Adrenal gland (tissue), 9 donors: ENCODE measurements at regions not wholly inside any gene's neighbourhood (a gene's known extent, or its start where the extent isn't known, plus 50 kb on each side); places are given as distances from the start of the nearest gene placed in this dataset.

Source experiments
- DNase-seq, 7 donors: peaks; one replicate each; pipeline ENCODE4 v3.0.0-alpha.2; 2019 to 2020
- H3K27ac ChIP-seq, 5 donors: fragments of 200-600 bp; sonication (generic) in 4 of 5; 1 replicate in 3 of 5; 2 replicates in 2 of 5; pipeline versions ENCODE4 v1.5.1 to v1.8.0; 2016 to 2020; ENCODE audit warnings: mild to moderate bottlenecking in 1 of 5
- H3K27me3 ChIP-seq: fragments of 200-600 bp; 2 replicates; pipeline ENCODE4 v1.8.0; 2021
- H3K36me3 ChIP-seq, 2 donors: fragments of 200-600 bp; replicated peaks in 1 of 2; 1 replicate in 1 of 2; 2 replicates in 1 of 2; pipeline versions ENCODE4 v1.5.1 to v1.8.0; 2018 to 2022
- H3K4me1 ChIP-seq, 2 donors: fragments of 200-600 bp; replicated peaks in 1 of 2; 1 replicate in 1 of 2; 2 replicates in 1 of 2; pipeline versions ENCODE4 v1.5.1 to v1.8.0; 2018 to 2021
- H3K4me3 ChIP-seq, 4 donors: fragments of 200-600 bp; sonication (generic) in 3 of 4; one replicate each; pipeline ENCODE4 v1.5.1; 2016 to 2018
- H3K9me3 ChIP-seq, 3 donors: fragments of 200-600 bp; sonication (generic) in 1 of 3; replicated peaks in 1 of 3; 1 replicate in 2 of 3; 2 replicates in 1 of 3; pipeline versions ENCODE4 v1.5.1 to v1.8.0; 2016 to 2021
- CTCF ChIP-seq, 6 experiments: fragments of 450-650 bp in 4 of 6; fragments of 200-600 bp in 2 of 6; sonication (generic) in 1 of 6; IDR thresholded peaks; 1 replicate in 5 of 6; 2 replicates in 1 of 6; pipeline versions ENCODE4 v1.5.1 to v1.8.0; 2016 to 2021; ENCODE audit warnings: antibody characterized with exemption in 6 of 6, mild to moderate bottlenecking in 2 of 6, moderate library complexity in 1 of 6
- POLR2A ChIP-seq, 2 donors: fragments of 450-650 bp; IDR thresholded peaks; one replicate each; pipeline ENCODE4 v1.6.1; 2017; ENCODE audit warnings: antibody characterized with exemption in 2 of 2, mild to moderate bottlenecking in 2 of 2, moderate library complexity in 1 of 2
- WGBS, 4 donors: extraction: QIAGEN DNeasy Blood & Tissue Kit in 2 of 4; methylation state at CpG; one replicate each; pipeline versions ENCODE4 v1.1.5 to v1.1.7; 2013 to 2017; 5-methylcytosine and 5-hydroxymethylcytosine counted together
- intact Hi-C, 2 donors: fragments of 100-400 bp; cut with DNase I; formaldehyde crosslinking; loops; one replicate each; pipeline versions ENCODE4 v1.14.1 to v1.15.0; 2022 to 2023
- donor health status: healthy with polysubstance abuse.
- donor health status: Bipolar disorder and iron deficiency.
- donor health status: DM: yes; HTN: yes; CAD: no.
- donor health status: DM: no; HTN: no; CAD: no.
- donor health status: DM: no; HTN: no; CAD: no.

GRCh38 chr3:41076399-41076798 lies 122.9 kb upstream of the CTNNB1 start:
- Histone ChIP-seq H3K4me1 (peaks cover 0 to 17% of the 10 kb centered on the region in 2 donors), H3K36me3 (no peaks in the 10 kb centered on the region), H3K9me3 (no peaks in the 10 kb centered on the region), H3K27me3 (no peaks in the 10 kb centered on the region), H3K27ac (no peak overlapping the region), H3K4me3 (no peak overlapping the region)
- no peak for TF ChIP-seq CTCF (IDR thresholded peaks at IDR 0.05)
- TF ChIP-seq POLR2A (IDR thresholded peaks at IDR 0.05) = no peak
- intact Hi-C loops = no loop called here
- DNase-seq = no peak

GRCh38 chr3:41080141-41080540 lies 119.2 kb upstream of the CTNNB1 start:
- no peak overlapping the region for H3K4me3 ChIP-seq
- peaks cover 0 to 7% of the 10 kb centered on the region in 2 donors for H3K4me1 ChIP-seq
- TF ChIP-seq CTCF (IDR thresholded peaks at IDR 0.05) = no peak
- TF ChIP-seq POLR2A (IDR thresholded peaks at IDR 0.05) = no peak
- H3K27me3 ChIP-seq = no peaks in the 10 kb centered on the region
- H3K9me3 ChIP-seq = no peaks in the 10 kb centered on the region
- no peak overlapping the region for H3K27ac ChIP-seq
- no peaks in the 10 kb centered on the region for H3K36me3 ChIP-seq
- intact Hi-C loops = no loop called here
- DNase-seq = no peak
- WGBS, 4 donors = 70 to 89% (median 87%) methylated on average over 4 of the region's 4 CpGs

GRCh38 chr3:41088882-41089281 lies 110.4 kb upstream of the CTNNB1 start:
- DNase-seq = no peak
- no peak overlapping the region for H3K27ac ChIP-seq
- intact Hi-C loops = no loop called here
- no peaks in the 10 kb centered on the region for H3K27me3 ChIP-seq
- 2 to 12% (median 7%) methylated on average over 1 of the region's 1 CpG for WGBS, 4 donors
- H3K36me3 ChIP-seq = no peaks in the 10 kb centered on the region
- no peaks in the 10 kb centered on the region for H3K9me3 ChIP-seq
- H3K4me3 ChIP-seq = no peak overlapping the region
- H3K4me1 ChIP-seq = no peaks in the 10 kb centered on the region
- TF ChIP-seq CTCF (IDR thresholded peaks at IDR 0.05) (no peak), POLR2A (IDR thresholded peaks at IDR 0.05) (no peak)

- no peaks in the 10 kb centered on the region for H3K36me3 ChIP-seq
- no peaks in the 10 kb centered on the region for H3K9me3 ChIP-seq
- no peak for TF ChIP-seq CTCF (IDR thresholded peaks at IDR 0.05)
- no peak for TF ChIP-seq POLR2A (IDR thresholded peaks at IDR 0.05)
- no peak overlapping the region for H3K27ac ChIP-seq
- no peak overlapping the region for H3K4me3 ChIP-seq
- 88 to 100% (median 93%) methylated on average over 1 of the region's 1 CpG for WGBS, 4 donors
- intact Hi-C loops = no loop called here
- DNase-seq = no peak
- no peaks in the 10 kb centered on the region for H3K4me1 ChIP-seq
- no peaks in the 10 kb centered on the region for H3K27me3 ChIP-seq
Measured at GRCh38 chr3:41089566-41089965, 109.7 kb upstream of the CTNNB1 start.
